Effector memory CD4-positive, alpha-beta T cell (primary cell): ENCODE measurements at regions not wholly inside any gene's neighbourhood (a gene's known extent, or its start where the extent isn't known, plus 50 kb on each side); places are given as distances from the start of the nearest gene placed in this dataset.

ENCODE experiments used
- DNase-seq, 3 donors: peaks; one replicate each; pipeline ENCODE4 v3.0.0-alpha.2; 2020
- H3K27ac ChIP-seq: 2 replicates; pipeline ENCODE4 v1.7.0; 2013; ENCODE audit warnings: mild to moderate bottlenecking, low read length, moderate library complexity; ENCODE audit not compliant: insufficient read depth, poor library complexity, severe bottlenecking
- H3K27me3 ChIP-seq: replicated peaks from 2 replicates; pipeline ENCODE4 v1.7.0; 2013; ENCODE audit warnings: mild to moderate bottlenecking, low read length; ENCODE audit not compliant: insufficient read depth, control insufficient read depth, poor library complexity, severe bottlenecking
- H3K36me3 ChIP-seq: 2 replicates; pipeline ENCODE4 v1.7.0; 2013; ENCODE audit warnings: mild to moderate bottlenecking, low read length, moderate library complexity; ENCODE audit not compliant: control insufficient read depth, insufficient read depth
- H3K4me1 ChIP-seq: 2 replicates; pipeline ENCODE4 v1.7.0; 2013; ENCODE audit warnings: low read length, mild to moderate bottlenecking; ENCODE audit not compliant: control insufficient read depth, insufficient read depth, poor library complexity, severe bottlenecking
- H3K4me3 ChIP-seq: 2 replicates; pipeline ENCODE4 v1.7.0; 2013; ENCODE audit warnings: low read length, low read depth, mild to moderate bottlenecking; ENCODE audit not compliant: insufficient read depth, poor library complexity, severe bottlenecking
- H3K9me3 ChIP-seq: 2 replicates; pipeline ENCODE4 v1.7.0; 2013; ENCODE audit warnings: mild to moderate bottlenecking, low read length, moderate library complexity; ENCODE audit not compliant: control insufficient read depth

DNA sequence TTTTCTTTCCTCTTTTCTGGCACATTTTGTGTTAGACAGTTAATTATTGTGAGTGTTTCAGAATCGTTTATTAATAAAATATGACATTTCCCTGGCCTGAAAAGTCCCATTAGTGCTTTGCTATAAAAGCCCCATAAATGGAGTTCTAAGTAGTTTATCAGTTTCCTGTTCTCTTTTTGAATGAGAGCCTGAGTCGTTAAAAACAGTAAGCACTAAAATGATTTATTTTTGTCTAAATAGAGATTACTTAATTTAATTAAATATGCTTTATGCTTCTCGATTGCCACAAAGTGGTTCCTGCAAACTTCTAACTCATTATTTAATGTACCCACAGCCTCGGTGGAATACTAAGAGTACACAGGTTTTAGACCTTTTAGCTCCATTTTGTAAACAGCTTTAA lies 577.9 kb downstream of the C6orf118 start:
- Histone ChIP-seq H3K4me3 (no peak overlapping the region), H3K4me1 (no peaks in the 10 kb centered on the region), H3K27ac (no peak overlapping the region), H3K9me3 (no peaks in the 10 kb centered on the region), H3K36me3 (no peaks in the 10 kb centered on the region), H3K27me3 (no peaks in the 10 kb centered on the region)
- no peak for DNase-seq

DNA sequence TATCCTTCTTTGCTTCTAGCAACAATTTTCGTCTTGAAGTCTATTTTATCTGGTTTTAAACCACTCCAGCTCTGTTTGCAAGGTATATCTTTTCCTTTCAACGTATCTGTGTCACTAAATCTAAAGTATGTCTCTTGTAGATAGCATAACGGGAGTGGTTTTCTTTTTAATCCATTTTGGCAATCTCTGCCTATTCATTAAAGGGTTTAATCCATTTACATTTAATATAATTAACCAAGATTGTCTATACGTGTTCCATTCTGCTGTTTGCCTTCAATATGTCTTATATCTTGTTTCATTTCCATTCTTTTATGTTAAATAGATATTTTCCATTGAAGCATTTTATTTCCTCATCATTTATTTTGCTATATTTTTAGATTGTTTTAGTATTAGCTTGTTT lies 587.9 kb downstream of the C6orf118 start:
- DNase-seq: no peak
- H3K4me3 ChIP-seq: no peak overlapping the region
- no peaks in the 10 kb centered on the region for H3K9me3 ChIP-seq
- H3K36me3 ChIP-seq: no peaks in the 10 kb centered on the region
- no peaks in the 10 kb centered on the region for H3K4me1 ChIP-seq
- no peak overlapping the region for H3K27ac ChIP-seq
- no peaks in the 10 kb centered on the region for H3K27me3 ChIP-seq

DNA sequence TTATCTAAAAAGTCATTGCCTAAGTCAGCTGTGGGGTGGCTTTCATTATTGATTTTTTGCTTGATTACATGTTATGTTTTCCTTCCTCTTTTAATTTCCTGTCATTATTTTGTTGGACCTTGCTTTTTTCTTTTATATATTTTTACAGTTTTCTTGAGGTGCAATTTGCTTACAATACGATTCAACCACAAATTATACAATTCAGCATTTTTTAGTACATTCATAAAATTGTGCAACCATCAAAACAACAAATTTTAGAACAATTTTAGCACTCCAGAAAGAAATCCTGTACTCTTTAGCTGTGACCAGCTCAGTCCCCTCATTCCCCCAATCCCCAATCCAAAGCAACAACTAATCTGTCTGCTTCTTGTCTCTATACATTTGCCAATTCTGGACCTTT lies 608.9 kb downstream of the C6orf118 start:
- H3K27me3 ChIP-seq: no peaks in the 10 kb centered on the region
- no peak overlapping the region for H3K27ac ChIP-seq
- DNase-seq: no peak
- no peaks in the 10 kb centered on the region for H3K4me1 ChIP-seq
- H3K4me3 ChIP-seq: no peak overlapping the region
- H3K9me3 ChIP-seq: no peaks in the 10 kb centered on the region
- H3K36me3 ChIP-seq: no peaks in the 10 kb centered on the region

DNA sequence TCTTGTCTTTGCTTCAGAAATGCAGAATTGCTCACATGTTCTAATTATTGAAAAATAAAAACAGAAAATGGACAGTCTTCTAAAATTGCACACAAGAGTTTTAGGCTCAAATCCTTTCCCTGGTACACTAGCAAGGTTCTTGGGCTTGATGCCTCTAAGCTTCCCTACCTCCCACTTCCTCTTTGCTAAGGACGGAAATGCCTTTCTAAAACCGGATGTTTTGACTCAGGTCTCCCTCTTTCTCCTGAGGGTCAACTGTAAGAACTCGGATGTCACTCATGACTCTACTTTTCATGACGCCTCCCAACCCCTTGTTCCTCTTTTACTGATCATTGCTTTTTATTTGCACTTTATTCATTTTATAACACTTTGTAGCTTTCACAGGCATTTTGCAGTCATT lies 613.5 kb downstream of the C6orf118 start:
- Histone ChIP-seq H3K27me3 (no peaks in the 10 kb centered on the region), H3K27ac (no peak overlapping the region), H3K36me3 (no peaks in the 10 kb centered on the region), H3K4me1 (no peaks in the 10 kb centered on the region), H3K9me3 (no peaks in the 10 kb centered on the region), H3K4me3 (no peak overlapping the region)
- no peak for DNase-seq

DNA sequence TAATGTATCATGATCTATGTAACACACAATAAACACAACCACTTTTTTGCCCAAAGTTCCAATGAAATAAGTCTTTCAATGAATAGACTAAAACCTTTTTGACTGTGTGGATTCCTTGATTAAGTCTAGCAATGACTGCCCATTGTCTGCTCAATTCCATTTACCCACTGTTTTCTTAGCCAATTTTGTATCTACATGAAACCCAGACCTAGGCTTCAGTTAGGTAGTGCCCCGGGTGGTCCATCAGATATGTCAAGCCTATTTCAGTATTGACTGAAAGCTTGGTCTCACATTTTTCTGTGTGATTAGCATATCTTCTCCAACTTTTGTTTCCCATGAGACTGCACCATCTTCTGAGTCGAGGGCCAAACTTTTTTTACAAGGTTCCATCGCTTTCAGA lies 615.0 kb downstream of the C6orf118 start:
- Histone ChIP-seq H3K4me1 (no peaks in the 10 kb centered on the region), H3K27ac (no peak overlapping the region), H3K36me3 (no peaks in the 10 kb centered on the region), H3K27me3 (no peaks in the 10 kb centered on the region), H3K4me3 (no peak overlapping the region), H3K9me3 (no peaks in the 10 kb centered on the region)
- no peak for DNase-seq

DNA sequence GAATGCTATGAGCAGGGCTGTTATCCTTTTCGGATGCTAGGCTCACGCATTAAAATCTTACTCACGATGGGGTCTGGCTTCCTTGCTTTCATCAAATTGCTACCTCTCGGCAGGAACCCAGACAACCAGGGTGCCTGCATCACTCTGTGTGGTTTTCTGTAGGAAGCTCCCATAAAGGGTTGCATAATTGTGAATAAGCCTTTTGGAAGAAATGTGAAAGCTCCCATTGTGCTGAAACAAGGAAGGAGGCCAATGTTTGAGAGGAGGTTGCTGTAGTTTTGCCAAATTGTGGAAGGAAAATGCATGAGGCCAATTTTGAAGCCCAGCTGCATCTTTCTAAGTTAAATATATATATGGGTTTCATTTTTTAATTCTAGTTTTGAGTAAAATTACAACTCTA lies 615.5 kb downstream of the C6orf118 start:
- Histone ChIP-seq H3K27ac (no peak overlapping the region), H3K36me3 (no peaks in the 10 kb centered on the region), H3K9me3 (no peaks in the 10 kb centered on the region), H3K4me1 (no peaks in the 10 kb centered on the region), H3K27me3 (no peaks in the 10 kb centered on the region), H3K4me3 (no peak overlapping the region)
- DNase-seq: no peak

DNA sequence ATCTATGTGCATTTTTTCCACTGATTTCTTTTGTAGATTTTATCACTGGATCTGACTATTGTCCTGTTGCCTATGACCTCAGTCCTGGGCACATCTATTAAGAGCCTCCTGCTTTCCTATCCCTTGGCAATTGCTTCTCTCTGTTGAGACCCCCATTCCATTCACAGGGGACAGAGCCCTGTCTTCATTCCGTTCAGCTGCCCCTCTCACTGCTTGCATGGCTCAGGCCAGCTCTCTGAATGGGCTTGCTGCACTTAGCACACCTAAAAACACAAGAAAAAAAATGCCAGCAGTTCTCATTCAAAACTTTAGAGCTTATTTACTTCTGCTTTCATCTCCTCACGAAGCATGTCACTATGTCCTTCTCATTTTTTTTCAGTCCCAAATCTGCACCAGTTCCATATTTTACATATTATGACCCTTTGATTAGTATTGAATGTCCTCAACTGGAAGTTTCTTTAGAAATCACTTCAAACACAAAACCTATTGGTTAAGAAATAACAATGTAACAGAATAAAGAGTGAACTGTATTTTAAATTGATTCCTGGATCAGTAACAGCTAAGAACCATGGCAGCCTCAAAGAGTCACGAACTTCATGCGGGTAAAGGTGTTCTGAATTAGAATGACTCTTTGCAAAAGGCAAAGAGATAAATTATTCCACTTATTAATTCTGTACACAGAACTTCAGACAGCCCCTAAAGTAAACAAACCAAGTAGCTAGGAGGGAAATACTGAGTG lies 616.5 kb downstream of the C6orf118 start:
- no peaks in the 10 kb centered on the region for H3K4me1 ChIP-seq
- H3K4me3 ChIP-seq: no peak overlapping the region
- no peak overlapping the region for H3K27ac ChIP-seq
- no peaks in the 10 kb centered on the region for H3K9me3 ChIP-seq
- H3K36me3 ChIP-seq: no peaks in the 10 kb centered on the region
- no peaks in the 10 kb centered on the region for H3K27me3 ChIP-seq
- DNase-seq: no peak

DNA sequence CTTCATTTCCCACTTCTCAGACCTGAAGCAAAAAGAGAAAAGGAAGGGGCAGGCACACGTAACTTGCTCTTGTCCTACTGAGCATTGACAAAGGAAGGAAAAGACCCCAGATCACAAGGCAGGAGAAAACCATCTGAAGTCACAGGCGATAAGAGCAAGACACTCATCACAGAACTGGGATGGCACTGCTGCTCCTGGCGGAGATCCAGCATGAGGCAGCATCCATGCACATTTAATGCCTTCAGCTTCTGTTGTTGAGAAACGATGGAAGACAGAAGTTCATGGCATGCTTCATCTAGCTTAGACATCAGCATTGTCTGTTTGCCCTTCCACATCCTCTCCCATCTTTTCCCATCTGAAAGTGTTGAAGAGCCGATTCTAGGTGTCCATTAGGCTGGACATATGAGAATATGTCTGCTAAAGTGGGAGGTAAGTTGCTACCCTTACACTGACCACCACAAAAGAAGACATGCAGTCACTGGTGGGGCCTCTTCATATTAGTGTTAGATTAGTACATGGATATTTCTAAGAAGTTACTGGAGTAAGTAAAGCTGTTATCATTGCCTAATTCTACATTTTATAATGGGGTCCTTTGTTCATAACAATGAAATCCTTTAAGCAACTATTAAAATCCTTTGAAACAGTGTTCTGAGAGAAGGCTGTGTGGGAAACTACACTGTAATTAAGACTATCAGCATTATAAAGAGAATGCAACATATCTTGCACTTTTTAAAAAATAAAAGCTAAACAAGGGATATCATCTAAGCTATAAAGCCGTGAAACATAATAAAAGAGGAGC lies 618.5 kb downstream of the C6orf118 start:
- no peak for DNase-seq
- Histone ChIP-seq H3K9me3 (no peaks in the 10 kb centered on the region), H3K27ac (no peak overlapping the region), H3K4me1 (no peaks in the 10 kb centered on the region), H3K36me3 (no peaks in the 10 kb centered on the region), H3K27me3 (no peaks in the 10 kb centered on the region), H3K4me3 (no peak overlapping the region)

DNA sequence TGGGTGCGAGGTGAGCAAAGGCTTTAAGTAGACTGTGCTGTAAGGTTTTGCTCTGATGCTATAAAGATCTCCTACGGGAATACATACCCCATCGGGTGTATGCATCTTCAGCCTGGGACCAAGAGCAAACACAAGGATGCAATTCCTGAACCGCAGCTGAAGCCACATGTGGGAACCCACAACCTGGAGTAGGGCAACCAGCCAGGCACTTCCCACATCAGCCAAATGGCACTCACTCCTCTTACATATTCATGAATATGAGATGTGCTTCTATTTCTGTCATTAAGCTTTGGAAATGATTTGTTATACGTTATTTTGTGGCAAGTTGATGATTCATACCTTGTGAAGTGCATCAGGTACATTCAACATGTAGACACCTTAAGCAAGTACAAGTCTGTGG lies 619.2 kb downstream of the C6orf118 start:
- Histone ChIP-seq H3K4me3 (no peak overlapping the region), H3K36me3 (no peaks in the 10 kb centered on the region), H3K4me1 (no peaks in the 10 kb centered on the region), H3K9me3 (no peaks in the 10 kb centered on the region), H3K27ac (no peak overlapping the region), H3K27me3 (no peaks in the 10 kb centered on the region)
- no peak for DNase-seq

DNA sequence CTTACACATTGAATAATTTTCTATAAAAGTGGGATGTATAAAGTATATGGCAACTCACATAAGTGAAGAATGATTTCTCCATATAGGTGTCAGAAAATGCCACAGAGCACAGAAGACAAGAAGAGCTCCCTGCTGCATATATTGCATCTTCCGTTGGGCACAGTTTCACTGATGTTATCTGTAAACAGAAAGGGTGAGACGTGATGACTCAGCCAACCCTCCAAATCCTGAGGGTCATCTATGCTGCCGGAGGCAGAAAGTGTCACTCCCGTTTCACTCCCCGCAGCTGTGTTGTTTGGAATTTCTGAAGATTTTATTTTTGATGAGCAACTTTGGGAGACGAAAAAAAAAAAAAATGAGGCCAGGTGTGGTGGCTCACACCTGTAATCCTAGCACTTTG lies 644.1 kb downstream of the C6orf118 start:
- H3K27ac ChIP-seq: no peak overlapping the region
- H3K27me3 ChIP-seq: no peaks in the 10 kb centered on the region
- no peaks in the 10 kb centered on the region for H3K4me1 ChIP-seq
- H3K9me3 ChIP-seq: no peaks in the 10 kb centered on the region
- DNase-seq: no peak
- no peak overlapping the region for H3K4me3 ChIP-seq
- H3K36me3 ChIP-seq: no peaks in the 10 kb centered on the region
